NCI-H2107 treated with DMSO at 0.1 percent for 48 hours (cell line): ENCODE measurements at regions not wholly inside any gene's neighbourhood (a gene's known extent, or its start where the extent isn't known, plus 50 kb on each side); places are given as distances from the start of the nearest gene placed in this dataset.

Experiments
- DNase-seq: peaks from one replicate; lab custom pipeline; 2025; ENCODE audit not compliant: unreplicated experiment; lab: John Stamatoyannopoulos, UW

GRCh38 chr13:106917673-106918556 is 350.0 kb upstream of the ARGLU1 start:
- peak; percentile 39 for DNase-seq

GRCh38 chr13:106917024-106917571 is 349.2 kb upstream of the ARGLU1 start:
- no peak for DNase-seq

- no peak for DNase-seq
Observed at GRCh38 chr13:106916329-106916976, 348.5 kb upstream of the ARGLU1 start.

DNA sequence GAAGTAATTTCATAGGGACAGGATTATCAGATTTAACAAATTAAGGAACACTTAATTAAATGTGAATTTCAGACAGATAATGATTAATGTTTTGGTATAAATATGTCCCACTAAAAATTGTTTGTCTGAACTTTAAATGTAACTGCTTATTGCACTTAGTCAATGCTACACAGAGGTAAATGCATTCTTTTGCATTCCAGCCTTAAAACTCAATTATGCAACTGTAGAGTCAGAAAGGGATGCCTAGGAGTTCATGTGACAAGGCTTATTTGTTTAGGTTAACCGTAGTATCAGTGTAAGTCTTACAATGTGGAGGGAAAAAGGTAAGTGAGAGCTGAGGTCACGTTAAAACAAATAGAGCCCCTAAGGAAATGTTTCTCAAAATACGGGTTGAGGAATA is 347.2 kb upstream of the ARGLU1 start:
- no peak for DNase-seq

DNA sequence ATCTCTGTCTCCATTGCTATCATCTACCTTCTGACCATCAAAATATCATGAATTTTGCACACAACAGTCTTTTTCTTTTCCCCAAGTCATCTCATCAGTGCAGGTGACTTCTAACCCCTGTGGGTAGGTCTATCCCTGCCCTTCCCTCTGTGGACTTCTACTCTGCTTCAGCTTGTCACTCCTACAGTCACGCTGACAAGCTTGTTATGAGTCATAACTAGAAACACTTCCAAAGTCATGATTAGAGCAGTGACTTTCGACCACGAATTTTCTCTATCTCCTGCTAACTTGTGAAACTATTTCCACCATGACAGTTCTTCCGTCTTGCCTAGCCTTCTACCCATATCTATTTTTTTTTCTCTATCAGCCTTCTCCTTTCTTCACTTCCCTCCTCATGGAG is 343.7 kb upstream of the ARGLU1 start:
- DNase-seq: no peak

DNA sequence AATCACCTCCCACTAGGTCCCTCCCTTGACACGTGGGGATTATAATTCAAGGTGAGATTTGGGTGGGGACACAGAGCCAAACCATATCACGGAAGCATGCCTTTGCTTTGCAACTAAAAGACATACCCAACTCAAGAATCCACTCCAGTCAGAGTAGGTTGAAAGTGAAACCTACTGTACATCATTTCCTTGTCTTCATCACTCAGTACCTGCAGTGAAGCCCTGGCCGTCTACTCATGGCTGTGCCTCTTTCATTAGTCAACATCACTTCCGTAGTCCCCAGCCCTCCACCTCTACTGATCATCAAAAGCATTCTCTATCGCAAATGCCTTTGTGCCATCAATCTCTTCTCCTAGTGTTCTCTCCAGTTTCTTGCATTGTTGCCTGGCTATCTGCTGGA is 343.1 kb upstream of the ARGLU1 start:
- no peak for DNase-seq

DNA sequence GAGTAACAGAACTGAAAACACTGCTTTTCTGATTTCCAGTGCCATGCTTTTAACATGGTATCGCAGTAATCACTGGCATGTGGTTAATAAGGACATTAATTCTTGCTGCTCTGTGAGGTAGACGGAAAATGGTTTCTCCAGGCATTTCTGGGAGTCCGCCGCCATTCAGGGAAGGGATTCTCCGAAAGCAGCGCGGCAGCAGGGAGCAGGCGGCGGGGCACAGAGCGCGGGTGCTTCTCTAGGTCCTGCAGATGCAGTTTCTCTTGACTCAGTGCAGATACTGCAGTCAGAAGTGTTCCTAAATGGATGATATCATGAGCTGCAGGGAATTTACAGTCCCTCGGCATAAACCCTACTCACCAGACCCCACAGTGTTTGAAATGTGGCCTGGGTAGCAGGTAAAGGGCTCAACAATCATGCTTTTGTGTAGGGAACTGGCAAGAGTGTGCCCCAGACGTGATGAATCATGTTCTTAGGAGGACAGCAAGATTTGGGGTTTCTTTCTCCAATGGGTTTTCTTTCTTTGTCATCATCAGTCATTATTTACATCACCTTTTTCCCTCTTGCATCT is 338.6 kb upstream of the ARGLU1 start:
- no peak for DNase-seq

DNA sequence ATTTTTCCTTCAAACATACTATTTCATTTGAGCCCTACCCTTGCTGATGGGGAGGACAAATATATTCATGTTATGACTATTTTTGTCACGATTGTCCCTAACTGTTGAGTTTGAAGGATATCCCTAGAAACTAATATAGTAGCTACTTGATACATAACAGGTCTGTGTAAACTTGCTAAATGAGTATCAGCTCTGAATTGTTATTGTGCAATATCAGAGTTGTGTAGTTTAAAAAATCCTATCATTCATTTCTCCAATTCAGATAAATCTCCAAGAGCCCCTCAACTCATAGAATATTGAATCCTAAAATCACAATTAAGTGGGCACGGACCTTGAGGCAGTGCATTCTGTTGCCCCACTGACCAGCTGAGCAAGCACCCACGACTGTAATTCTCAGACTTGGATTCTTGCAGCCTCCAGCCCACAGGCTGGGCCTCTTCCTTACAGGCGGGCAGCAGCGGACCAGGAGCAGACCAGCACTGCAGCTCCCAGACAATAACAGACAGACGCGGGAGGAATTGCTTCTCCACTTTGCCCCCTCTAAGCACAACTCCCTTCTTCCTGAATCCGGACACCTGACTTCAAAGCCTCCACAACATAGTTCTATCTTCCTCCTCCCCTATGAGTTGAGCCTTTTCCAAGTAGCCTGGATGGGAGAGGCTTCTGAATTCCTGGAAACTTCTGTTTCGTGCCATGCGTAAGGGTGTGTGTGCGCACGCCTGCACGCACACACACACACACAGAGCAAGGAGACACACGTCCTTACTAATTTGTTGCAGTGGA is 337.6 kb upstream of the ARGLU1 start:
- no peak for DNase-seq

GRCh38 chr13:106899442-106899841 is 331.5 kb upstream of the ARGLU1 start:
- DNase-seq: no peak

DNA sequence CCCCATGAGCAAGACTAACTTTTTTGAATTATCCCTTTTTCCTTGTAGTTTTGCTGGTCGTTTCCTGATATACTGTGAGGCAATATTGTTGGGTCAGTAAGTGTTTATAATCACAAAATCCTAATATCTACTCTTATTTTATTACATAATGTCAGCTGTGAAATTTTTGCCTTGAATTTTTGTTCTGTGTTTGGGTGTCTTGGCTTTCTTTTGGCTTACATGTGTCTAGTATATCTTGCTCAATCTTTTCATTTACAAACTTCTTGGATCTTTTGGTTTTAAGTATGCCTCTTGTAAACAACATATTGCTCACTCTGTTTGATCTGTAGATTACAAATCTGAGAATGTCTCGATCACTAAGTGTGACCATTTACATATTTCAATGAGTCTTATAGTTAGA is 330.3 kb upstream of the ARGLU1 start:
- no peak for DNase-seq

DNA sequence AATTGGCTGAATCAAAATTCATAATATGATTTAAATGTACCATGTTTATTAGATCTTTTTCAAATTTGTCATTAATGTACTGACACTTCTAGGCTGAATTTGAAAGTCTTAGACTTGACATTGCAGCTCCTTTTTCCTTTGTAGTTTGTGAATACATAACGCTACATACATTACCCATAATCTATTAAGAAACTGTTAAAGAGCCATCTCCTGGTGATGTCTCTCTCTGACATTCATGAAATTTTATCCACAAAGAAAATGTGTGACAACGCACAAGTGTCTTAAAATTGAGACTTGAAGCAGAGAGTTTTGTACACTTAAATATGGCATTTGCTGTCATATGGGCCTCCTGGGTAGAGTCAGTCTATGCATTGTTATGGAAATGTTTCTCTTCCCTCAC is 320.2 kb upstream of the ARGLU1 start:
- no peak for DNase-seq

GRCh38 chr13:106887686-106888085 is 319.7 kb upstream of the ARGLU1 start:
- no peak for DNase-seq

DNA sequence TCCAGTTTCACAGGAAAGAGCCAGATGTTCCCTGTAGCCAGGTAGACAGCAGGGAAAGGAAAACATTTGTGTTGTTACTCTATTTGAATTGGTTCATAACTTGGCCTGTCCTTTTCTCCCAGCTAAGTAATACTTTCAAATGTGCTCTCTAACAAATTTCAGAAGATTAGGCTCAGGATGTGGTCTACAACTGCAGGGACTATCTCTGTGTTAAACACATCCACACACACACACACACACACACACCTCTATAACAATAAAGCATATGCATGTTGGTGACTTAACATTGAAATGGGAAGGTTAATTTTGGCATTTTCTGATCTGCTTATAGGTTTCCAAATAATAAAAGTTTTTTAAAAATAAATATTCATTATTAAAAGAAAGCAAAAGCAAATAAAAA is 316.0 kb upstream of the ARGLU1 start:
- no peak for DNase-seq

GRCh38 chr13:106882246-106882645 is 314.3 kb upstream of the ARGLU1 start:
- no peak for DNase-seq

DNA sequence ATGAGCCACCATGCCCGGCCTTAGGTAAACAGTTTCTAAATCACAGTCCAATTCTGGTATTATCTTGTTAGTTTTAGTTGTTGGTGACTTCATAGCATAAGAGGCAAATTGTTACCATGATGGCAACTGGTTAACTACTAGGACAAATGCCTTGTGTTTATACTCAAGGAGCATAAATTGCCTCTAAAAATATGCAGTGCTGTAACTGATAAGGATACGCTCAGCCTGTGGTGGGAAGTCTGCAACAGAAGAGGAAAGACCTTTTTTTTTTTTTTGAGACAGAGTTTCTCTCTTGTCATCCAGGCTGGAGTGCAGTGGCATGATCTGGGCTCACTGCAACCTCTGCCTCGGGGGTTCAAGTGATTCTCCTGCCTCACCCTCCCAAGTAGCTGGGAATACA is 311.9 kb upstream of the ARGLU1 start:
- DNase-seq: no peak

DNA sequence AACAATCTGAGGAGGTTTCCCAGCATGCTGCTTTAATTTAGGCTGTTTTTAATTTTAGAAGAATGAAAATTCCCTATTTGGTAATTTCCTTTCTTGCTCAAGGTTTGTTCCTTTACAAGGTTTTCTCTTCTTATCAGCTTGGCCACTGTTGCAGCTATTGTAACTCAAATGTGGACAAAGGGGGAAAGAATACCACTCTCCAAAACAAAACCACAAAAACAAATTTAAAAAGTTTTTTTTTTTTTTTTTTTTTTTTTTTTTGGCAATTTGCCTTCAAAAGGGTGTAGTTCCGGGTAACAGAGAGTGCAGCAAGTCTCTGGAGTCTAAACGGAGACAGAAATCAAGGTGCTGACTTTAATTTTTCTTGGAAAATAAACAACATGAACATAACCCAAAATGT is 306.4 kb upstream of the ARGLU1 start:
- no peak for DNase-seq

DNA sequence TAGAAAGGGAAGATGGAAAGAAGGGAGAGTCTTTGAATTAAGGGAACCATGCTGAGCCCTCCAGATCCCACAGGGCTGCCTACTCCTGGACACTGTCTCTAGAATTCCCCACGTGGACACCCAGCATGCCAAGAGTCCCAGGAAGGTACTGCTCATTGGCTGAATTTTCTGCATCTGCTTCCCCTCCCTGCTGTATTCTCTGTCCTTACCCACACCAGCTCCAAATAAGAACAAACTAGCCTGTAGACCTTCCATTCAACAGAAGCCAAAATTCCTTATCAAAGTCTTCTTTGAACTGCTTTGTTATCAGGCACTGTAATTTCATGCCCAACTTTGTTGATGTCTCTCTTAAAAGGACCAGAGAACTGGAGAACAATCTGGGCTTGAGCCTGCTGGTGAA is 305.9 kb upstream of the ARGLU1 start:
- DNase-seq: no peak

DNA sequence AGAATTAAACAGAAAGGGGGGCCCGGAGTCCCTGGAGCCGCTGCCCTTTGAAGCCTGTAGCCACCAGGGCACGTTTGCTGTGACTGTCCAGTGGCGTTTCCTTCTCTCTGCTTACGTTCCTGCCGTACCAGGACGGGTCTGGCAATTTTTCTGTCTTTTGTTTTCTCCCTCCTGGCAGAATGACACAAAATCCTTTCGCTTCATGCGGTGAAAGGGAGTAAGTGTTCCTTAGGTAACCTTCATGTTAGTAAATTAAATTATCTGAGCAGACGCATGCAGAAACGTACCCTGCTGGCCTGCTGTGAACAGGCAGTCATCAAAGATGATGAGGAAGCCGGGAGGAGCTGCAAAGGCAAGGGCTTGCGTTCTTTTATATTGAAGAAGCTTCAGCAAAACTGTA is 299.3 kb upstream of the ARGLU1 start:
- DNase-seq: no peak

- DNase-seq: no peak
Observed at GRCh38 chr13:106865716-106866440, 297.9 kb upstream of the ARGLU1 start.

DNA sequence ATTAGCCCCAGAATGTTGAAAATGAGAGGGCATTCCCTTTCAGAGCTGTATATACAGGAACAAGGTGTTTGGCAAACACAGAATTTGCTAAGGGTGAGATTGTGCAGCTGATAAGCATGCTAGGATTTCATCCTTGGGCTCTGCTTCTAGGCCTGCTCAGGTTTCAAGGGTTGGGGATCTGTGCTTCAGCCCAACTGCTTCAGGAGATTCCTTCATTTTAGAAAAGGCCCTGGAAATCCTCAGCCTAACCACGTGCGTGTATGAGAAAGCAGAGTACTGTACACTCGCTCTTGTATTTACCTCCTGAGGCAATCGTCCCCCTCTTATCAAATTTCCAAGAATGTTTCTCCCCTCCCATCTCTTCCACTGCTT is 291.6 kb upstream of the ARGLU1 start:
- no peak for DNase-seq
